Muscle of leg (tissue), 3 donors: ENCODE measurements at regions not wholly inside any gene's neighbourhood (a gene's known extent, or its start where the extent isn't known, plus 50 kb on each side); places are given as distances from the start of the nearest gene placed in this dataset.
A peak's percentile ranks its signal among the peaks of the same experiment; 100 is the strongest.

ENCODE experiments used
- DNase-seq: peaks from one replicate; pipeline ENCODE4 v3.0.0; 2013
- H3K27ac ChIP-seq: one replicate; pipeline ENCODE4 v1.5.1; 2013; ENCODE audit warnings: mild to moderate bottlenecking, low read length, control low read depth
- H3K27me3 ChIP-seq: one replicate; pipeline ENCODE4 v1.6.1; 2013; ENCODE audit warnings: low read length; ENCODE audit not compliant: control insufficient read depth, insufficient read depth
- H3K36me3 ChIP-seq: one replicate; pipeline ENCODE4 v1.6.1; 2013; ENCODE audit warnings: low read length; ENCODE audit not compliant: control insufficient read depth, insufficient read depth
- H3K4me1 ChIP-seq: one replicate; pipeline ENCODE4 v1.6.1; 2013; ENCODE audit warnings: low read length; ENCODE audit not compliant: control insufficient read depth, insufficient read depth
- H3K4me3 ChIP-seq: one replicate; pipeline ENCODE4 v1.5.1; 2013; ENCODE audit warnings: low read length, control low read depth
- H3K9me3 ChIP-seq: replicated peaks from 2 replicates; pipeline ENCODE4 v1.6.1; 2013; ENCODE audit warnings: low read depth, low read length; ENCODE audit not compliant: control insufficient read depth
- WGBS: methylation state at CpG from one replicate; pipeline ENCODE4 v1.1.5; 2013; ENCODE audit warnings: missing lambda C conversion rate; ENCODE audit not compliant: insufficient coverage; 5-methylcytosine and 5-hydroxymethylcytosine counted together

- 10% methylated on average over 2 of the region's 5 CpGs for WGBS
- Histone ChIP-seq H3K27me3 (peaks cover 15% of the 10 kb centered on the region), H3K27ac (no peak overlapping the region), H3K36me3 (no peaks in the 10 kb centered on the region), H3K4me1 (peaks cover 3% of the 10 kb centered on the region), H3K4me3 (no peak overlapping the region), H3K9me3 (no peaks in the 10 kb centered on the region)
- DNase-seq = peak; percentile 77
Observed at GRCh38 chr20:59512651-59513050, 91.7 kb upstream of the PHACTR3 start.

GRCh38 chr20:59514554-59514953 is 89.8 kb upstream of the PHACTR3 start:
- H3K27me3 ChIP-seq = peaks cover 18% of the 10 kb centered on the region
- H3K9me3 ChIP-seq = no peaks in the 10 kb centered on the region
- no peaks in the 10 kb centered on the region for H3K36me3 ChIP-seq
- H3K4me3 ChIP-seq = no peak overlapping the region
- no peak for DNase-seq
- H3K4me1 ChIP-seq = peaks cover 3% of the 10 kb centered on the region
- no peak overlapping the region for H3K27ac ChIP-seq
- WGBS = 66% methylated on average over 4 of the region's 5 CpGs

GRCh38 chr20:59515013-59515905 is 89.1 kb upstream of the PHACTR3 start:
- Histone ChIP-seq H3K4me3 (no peak overlapping the region), H3K27me3 (peaks cover 18% of the 10 kb centered on the region), H3K36me3 (no peaks in the 10 kb centered on the region), H3K27ac (no peak overlapping the region), H3K9me3 (no peaks in the 10 kb centered on the region), H3K4me1 (peaks cover 3% of the 10 kb centered on the region)
- DNase-seq = peak; percentile 91
- WGBS = 11% methylated on average over 22 of the region's 32 CpGs

GRCh38 chr20:59515906-59516209 is 88.5 kb upstream of the PHACTR3 start:
- no peak overlapping the region for H3K27ac ChIP-seq
- no peak overlapping the region for H3K4me3 ChIP-seq
- no peak for DNase-seq
- peaks cover 3% of the 10 kb centered on the region for H3K4me1 ChIP-seq
- peaks cover 18% of the 10 kb centered on the region for H3K27me3 ChIP-seq
- no peaks in the 10 kb centered on the region for H3K9me3 ChIP-seq
- 61% methylated on average over 3 of the region's 3 CpGs for WGBS
- no peaks in the 10 kb centered on the region for H3K36me3 ChIP-seq

- Histone ChIP-seq H3K9me3 (no peaks in the 10 kb centered on the region), H3K4me3 (no peak overlapping the region), H3K4me1 (peaks cover 3% of the 10 kb centered on the region), H3K27me3 (peaks cover 19% of the 10 kb centered on the region), H3K27ac (no peak overlapping the region), H3K36me3 (no peaks in the 10 kb centered on the region)
- peak; percentile 51 for DNase-seq
- 33% methylated on average over 3 of the region's 3 CpGs for WGBS
Observed at GRCh38 chr20:59518881-59519706, 85.2 kb upstream of the PHACTR3 start.

GRCh38 chr20:59519707-59520014 is 84.7 kb upstream of the PHACTR3 start:
- no CpG with 5 or more reads among the region's 1 CpG for WGBS
- peaks cover 3% of the 10 kb centered on the region for H3K4me1 ChIP-seq
- H3K4me3 ChIP-seq = no peak overlapping the region
- H3K27ac ChIP-seq = no peak overlapping the region
- no peaks in the 10 kb centered on the region for H3K9me3 ChIP-seq
- no peaks in the 10 kb centered on the region for H3K36me3 ChIP-seq
- DNase-seq = no peak
- H3K27me3 ChIP-seq = peaks cover 16% of the 10 kb centered on the region

GRCh38 chr20:59520814-59521213 is 83.5 kb upstream of the PHACTR3 start:
- peaks cover 13% of the 10 kb centered on the region for H3K27me3 ChIP-seq
- no peaks in the 10 kb centered on the region for H3K9me3 ChIP-seq
- peaks cover under 1% of the 10 kb centered on the region for H3K4me1 ChIP-seq
- no peak overlapping the region for H3K4me3 ChIP-seq
- no peak overlapping the region for H3K27ac ChIP-seq
- no peak for DNase-seq
- H3K36me3 ChIP-seq = no peaks in the 10 kb centered on the region
- WGBS = no CpG with 5 or more reads among the region's 2 CpGs

GRCh38 chr20:59525500-59526241 is 78.7 kb upstream of the PHACTR3 start:
- Histone ChIP-seq H3K36me3 (no peaks in the 10 kb centered on the region), H3K4me3 (no peak overlapping the region), H3K27me3 (peaks cover 24% of the 10 kb centered on the region), H3K27ac (no peak overlapping the region), H3K4me1 (peaks cover 2% of the 10 kb centered on the region), H3K9me3 (no peaks in the 10 kb centered on the region)
- 0% methylated on average over 5 of the region's 31 CpGs for WGBS
- peak; percentile 75 for DNase-seq

- DNase-seq = no peak
- 47% methylated on average over 13 of the region's 18 CpGs for WGBS
- H3K27me3 ChIP-seq = peaks cover 24% of the 10 kb centered on the region
Observed at GRCh38 chr20:59526242-59527225, 77.8 kb upstream of the PHACTR3 start.

More at GRCh38 chr20:59526242-59527225, 77.8 kb upstream of the PHACTR3 start:
- no peaks in the 10 kb centered on the region for H3K36me3 ChIP-seq
- no peak overlapping the region for H3K4me3 ChIP-seq
- H3K4me1 ChIP-seq = peaks cover 2% of the 10 kb centered on the region
- no peak overlapping the region for H3K27ac ChIP-seq
- no peaks in the 10 kb centered on the region for H3K9me3 ChIP-seq
